DMS114 treated with DMSO at 0.1 percent for 48 hours (cell line): ENCODE measurements at regions not wholly inside any gene's neighbourhood (a gene's known extent, or its start where the extent isn't known, plus 50 kb on each side); places are given as distances from the start of the nearest gene placed in this dataset.

ENCODE experiments used
- DNase-seq: peaks from one replicate; lab custom pipeline; 2025; ENCODE audit not compliant: unreplicated experiment; lab: John Stamatoyannopoulos, UW

GRCh38 chr5:97666783-97667182 lies 483.7 kb upstream of the RIOK2 start:
- DNase-seq = no peak

- no peak for DNase-seq
Measured at GRCh38 chr5:97670447-97670846, 487.4 kb upstream of the RIOK2 start.

GRCh38 chr5:97676608-97677007 lies 493.6 kb upstream of the RIOK2 start:
- no peak for DNase-seq

- DNase-seq = no peak
Measured at GRCh38 chr5:97694091-97694490, 511.0 kb upstream of the RIOK2 start.

- no peak for DNase-seq
Measured at GRCh38 chr5:97714424-97714823, 531.4 kb upstream of the RIOK2 start.

- no peak for DNase-seq
Measured at GRCh38 chr5:97726106-97726505, 543.1 kb upstream of the RIOK2 start.

- no peak for DNase-seq
Measured at GRCh38 chr5:97728920-97729319, 545.9 kb upstream of the RIOK2 start.

GRCh38 chr5:97729938-97730337 lies 546.9 kb upstream of the RIOK2 start:
- DNase-seq = no peak

- no peak for DNase-seq
Measured at GRCh38 chr5:97735209-97735608, 552.2 kb upstream of the RIOK2 start.

GRCh38 chr5:97737608-97738007 lies 554.6 kb upstream of the RIOK2 start:
- no peak for DNase-seq

GRCh38 chr5:97745817-97746216 lies 562.8 kb upstream of the RIOK2 start:
- DNase-seq = no peak

- no peak for DNase-seq
Measured at GRCh38 chr5:97750576-97750975, 567.5 kb upstream of the RIOK2 start.

- DNase-seq = no peak
Measured at GRCh38 chr5:97751540-97751939, 568.5 kb upstream of the RIOK2 start.

GRCh38 chr5:97752871-97753270 lies 569.8 kb upstream of the RIOK2 start:
- DNase-seq = no peak

GRCh38 chr5:97762483-97762882 lies 579.4 kb upstream of the RIOK2 start:
- DNase-seq = no peak

- no peak for DNase-seq
Measured at GRCh38 chr5:97764700-97765099, 581.7 kb upstream of the RIOK2 start.

- DNase-seq = no peak
Measured at GRCh38 chr5:97778451-97778850, 595.4 kb upstream of the RIOK2 start.

GRCh38 chr5:97788369-97788768 lies 605.3 kb upstream of the RIOK2 start:
- no peak for DNase-seq

GRCh38 chr5:97797994-97798451 lies 615.0 kb upstream of the RIOK2 start:
- no peak for DNase-seq

GRCh38 chr5:97801461-97801860 lies 618.4 kb upstream of the RIOK2 start:
- DNase-seq = no peak

- no peak for DNase-seq
Measured at GRCh38 chr5:97820138-97820537, 637.1 kb upstream of the RIOK2 start.

GRCh38 chr5:97832645-97833296 lies 649.7 kb upstream of the RIOK2 start:
- DNase-seq = no peak

GRCh38 chr5:97834561-97834960 lies 651.5 kb upstream of the RIOK2 start:
- no peak for DNase-seq
